ENCODE measurements at regions not wholly inside any gene's neighbourhood (a gene's known extent, or its start where the extent isn't known, plus 50 kb on each side); places are given as distances from the start of the nearest gene placed in this dataset.

- DNase-seq (ENCODE audit: low read depth), result no peak
Measured at GRCh38 chr11:69413993-69414392, 67.5 kb upstream of the LINC01488 start.

- no peak for DNase-seq (ENCODE audit: low read depth)
Measured at GRCh38 chr11:69414773-69415187, 66.7 kb upstream of the LINC01488 start.

DNA sequence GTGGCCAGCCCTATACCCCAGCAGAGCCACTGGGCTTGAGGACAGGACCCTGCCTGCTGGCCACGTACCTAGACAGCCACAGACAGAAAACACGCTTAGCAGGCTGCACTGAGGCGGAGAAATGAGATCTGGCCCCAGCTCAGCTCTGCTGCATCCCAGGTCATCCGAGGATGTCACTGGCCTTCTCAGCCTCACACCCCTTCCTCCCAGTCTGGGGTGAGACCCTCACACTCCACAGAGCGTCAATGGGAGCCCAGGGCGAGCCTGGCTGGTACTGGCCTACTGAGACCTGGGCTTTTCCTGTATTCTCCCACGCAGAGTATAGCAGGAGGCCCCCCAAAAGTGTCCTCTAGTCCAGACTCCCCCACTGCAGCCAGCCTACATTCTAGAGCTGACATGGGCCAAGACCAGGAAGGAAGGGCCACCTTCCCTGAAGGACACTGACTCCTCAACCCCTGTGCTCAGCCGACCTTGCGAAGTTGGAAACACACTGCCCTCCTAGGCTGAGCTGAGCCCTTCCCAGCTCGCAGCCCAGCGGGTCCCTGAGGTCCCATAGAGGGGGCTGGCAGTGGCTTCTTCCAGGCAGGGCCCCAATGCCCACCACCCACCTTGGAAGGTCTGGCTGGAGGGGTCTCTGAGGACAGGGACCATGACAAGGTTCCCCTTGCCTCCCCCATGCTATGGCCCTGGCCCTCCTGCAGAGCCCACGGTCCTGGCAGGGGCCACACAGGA is 65.9 kb upstream of the LINC01488 start:
- no peak for DNase-seq (ENCODE audit: low read depth)

DNA sequence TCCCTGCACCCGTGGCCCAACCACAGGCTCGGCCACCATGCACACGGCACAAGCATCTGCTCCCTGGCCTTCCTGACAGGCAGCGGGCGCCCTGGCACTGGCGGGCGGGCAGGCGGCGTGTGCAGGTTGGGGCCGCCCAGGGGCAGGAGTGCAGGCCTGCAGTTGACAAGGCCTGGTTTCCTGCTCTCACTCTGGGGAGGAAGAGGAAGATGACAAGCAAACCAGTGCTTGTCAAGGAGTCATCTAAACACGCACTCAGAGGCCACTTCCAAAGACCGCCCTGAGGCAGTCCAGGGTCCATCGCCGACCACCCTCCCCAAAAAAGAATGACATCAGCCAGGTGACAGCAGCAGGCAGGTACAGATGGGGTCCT is 65.3 kb upstream of the LINC01488 start:
- no peak for DNase-seq (ENCODE audit: low read depth)

- DNase-seq (ENCODE audit: low read depth), result peak; percentile 86
Measured at GRCh38 chr11:69416762-69417698, 64.4 kb upstream of the LINC01488 start.

GRCh38 chr11:69417699-69418085 is 63.8 kb upstream of the LINC01488 start:
- no peak for DNase-seq (ENCODE audit: low read depth)

GRCh38 chr11:69418576-69419296 is 62.7 kb upstream of the LINC01488 start:
- no peak for DNase-seq (ENCODE audit: low read depth)

GRCh38 chr11:69419662-69420395 is 61.6 kb upstream of the LINC01488 start:
- no peak for DNase-seq (ENCODE audit: low read depth)

- no peak for DNase-seq (ENCODE audit: low read depth)
Measured at GRCh38 chr11:69422645-69423044, 58.8 kb upstream of the LINC01488 start.

- DNase-seq (ENCODE audit: low read depth), result no peak
Measured at GRCh38 chr11:69423181-69423580, 58.3 kb upstream of the LINC01488 start.

DNA sequence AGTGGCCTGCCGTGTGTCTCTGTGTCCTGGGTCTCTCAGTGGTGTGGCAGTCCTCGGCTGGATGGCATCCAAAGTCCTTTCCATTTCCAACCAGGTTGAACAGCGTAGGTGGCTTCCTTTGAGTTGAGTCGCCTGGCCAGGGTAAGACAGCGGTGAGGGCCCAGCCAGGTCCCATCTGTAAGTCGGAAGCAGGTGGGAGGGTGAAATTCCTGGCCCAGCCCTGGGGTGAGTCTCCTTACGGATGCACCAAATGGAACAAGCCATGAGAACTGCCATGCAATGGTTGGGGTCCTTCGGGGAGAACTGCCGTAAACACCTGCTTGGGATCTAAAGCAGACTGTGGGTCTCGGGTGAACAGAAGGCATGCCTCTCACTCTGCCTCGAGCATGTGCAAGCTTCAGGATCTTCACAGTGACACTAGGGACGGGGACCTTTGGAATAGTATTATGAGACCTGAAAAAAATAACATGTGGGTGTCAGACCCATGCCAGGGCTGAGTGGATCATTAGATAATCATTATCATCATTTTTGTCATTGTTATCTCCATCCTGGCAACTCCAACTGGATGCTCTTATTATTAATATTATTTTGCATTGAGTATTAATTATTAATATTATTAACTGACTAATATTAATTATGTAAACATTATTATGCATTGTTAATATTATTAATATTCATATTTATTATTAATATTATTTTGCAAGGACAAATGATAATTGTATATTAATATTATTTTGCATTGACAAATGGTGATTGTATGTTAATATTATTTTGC is 57.7 kb upstream of the LINC01488 start:
- DNase-seq (ENCODE audit: low read depth), result no peak

- DNase-seq (ENCODE audit: low read depth), result no peak
Measured at GRCh38 chr11:69424748-69425147, 56.7 kb upstream of the LINC01488 start.

- DNase-seq (ENCODE audit: low read depth), result no peak
Measured at GRCh38 chr11:69425444-69425843, 56.0 kb upstream of the LINC01488 start.

DNA sequence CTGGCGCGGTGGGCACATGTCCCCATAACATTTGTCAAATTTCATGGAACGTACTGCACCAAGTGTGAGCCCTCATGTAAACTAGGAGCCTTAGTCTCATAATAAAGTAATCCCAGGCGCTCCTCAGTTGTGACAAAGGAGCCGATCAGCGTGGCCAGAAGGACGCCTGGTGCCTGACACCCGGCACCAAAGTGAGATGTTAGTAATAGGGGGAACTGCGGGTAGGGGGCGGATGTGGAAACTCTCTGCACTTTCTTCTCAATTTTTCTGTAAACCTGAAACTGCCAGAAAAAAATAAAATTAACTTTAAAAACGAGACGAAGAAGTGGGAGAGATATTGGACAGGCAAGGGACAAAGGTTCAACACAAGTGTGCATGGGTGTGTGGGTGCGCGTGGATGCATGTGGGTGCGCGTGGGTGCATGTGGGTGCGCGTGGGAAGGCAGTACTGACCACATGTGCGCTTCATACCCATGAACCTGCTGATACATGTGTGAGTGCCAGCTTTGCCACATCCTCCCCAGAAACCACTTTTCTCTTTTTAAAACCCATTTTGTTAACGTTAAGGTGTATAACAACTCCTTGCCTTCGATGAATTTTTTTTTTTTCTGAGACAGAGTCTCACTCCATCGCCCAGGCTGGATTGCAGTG is 55.4 kb upstream of the LINC01488 start:
- no peak for DNase-seq (ENCODE audit: low read depth)

DNA sequence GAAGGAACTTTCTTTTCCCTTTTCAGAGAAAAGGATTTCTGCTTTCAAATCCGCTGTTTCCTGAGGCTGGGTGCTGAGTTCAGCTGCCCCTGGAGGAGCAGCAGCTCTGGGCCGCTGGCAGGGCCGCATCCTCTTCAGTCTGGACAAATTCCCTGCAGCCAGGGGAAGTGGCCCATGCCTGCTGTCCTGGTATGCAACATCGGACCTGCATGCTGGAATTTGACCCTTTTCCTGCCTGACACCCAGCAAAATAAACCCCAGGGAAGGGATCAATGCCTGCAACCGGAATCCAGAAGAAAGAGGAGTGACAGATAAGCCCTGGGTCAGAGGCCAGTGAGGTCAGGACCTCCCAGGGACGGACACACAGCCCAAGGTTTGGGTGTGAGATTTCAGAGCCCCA is 54.1 kb upstream of the LINC01488 start:
- DNase-seq (ENCODE audit: low read depth), result no peak

- no peak for DNase-seq (ENCODE audit: low read depth)
Measured at GRCh38 chr11:69427906-69428880, 53.3 kb upstream of the LINC01488 start.

- DNase-seq (ENCODE audit: low read depth), result no peak
Measured at GRCh38 chr11:69429716-69430491, 51.6 kb upstream of the LINC01488 start.

GRCh38 chr11:69430566-69430965 is 50.9 kb upstream of the LINC01488 start:
- peak; percentile 22 for DNase-seq (ENCODE audit: low read depth)

- DNase-seq (ENCODE audit: low read depth), result no peak
Measured at GRCh38 chr11:69431136-69431535, 50.3 kb upstream of the LINC01488 start.

All from EH (cell line).